ENCODE measurements at regions not wholly inside any gene's neighbourhood (a gene's known extent, or its start where the extent isn't known, plus 50 kb on each side); places are given as distances from the start of the nearest gene placed in this dataset.

DNA sequence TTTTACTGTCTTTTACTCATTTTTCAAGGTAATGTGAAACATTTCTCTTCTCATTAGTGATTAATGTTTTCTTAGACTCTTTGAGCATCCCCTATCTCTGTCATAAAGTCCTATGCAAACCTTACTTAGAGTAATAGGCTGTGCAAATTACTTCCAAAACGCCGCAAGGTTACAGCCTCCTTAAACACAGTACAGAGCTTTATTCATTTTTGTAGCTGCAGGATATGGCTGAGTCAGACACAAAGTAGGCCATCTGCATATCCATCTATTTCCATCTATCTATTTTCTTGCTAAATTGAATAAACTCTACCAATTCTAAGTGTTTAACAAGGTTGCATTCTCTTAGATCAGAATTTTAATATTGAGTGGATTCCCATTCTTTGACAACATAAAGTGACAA lies 335.6 kb upstream of the SLC16A7 start:
- Histone ChIP-seq H3K36me3 (ENCODE audit: low read depth) (no peaks in the 10 kb centered on the region), H3K4me1 (ENCODE audit: low read depth) (no peaks in the 10 kb centered on the region), H3K4me3 (no peak overlapping the region), H3K9me3 (no peaks in the 10 kb centered on the region)
- ATAC-seq (no peak), DNase-seq (no peak)
- no peak for TF ChIP-seq CTCF (IDR thresholded peaks at IDR 0.05)
- intact Hi-C loops (cut with DNase I, micrococcal nuclease) = no loop called here

DNA sequence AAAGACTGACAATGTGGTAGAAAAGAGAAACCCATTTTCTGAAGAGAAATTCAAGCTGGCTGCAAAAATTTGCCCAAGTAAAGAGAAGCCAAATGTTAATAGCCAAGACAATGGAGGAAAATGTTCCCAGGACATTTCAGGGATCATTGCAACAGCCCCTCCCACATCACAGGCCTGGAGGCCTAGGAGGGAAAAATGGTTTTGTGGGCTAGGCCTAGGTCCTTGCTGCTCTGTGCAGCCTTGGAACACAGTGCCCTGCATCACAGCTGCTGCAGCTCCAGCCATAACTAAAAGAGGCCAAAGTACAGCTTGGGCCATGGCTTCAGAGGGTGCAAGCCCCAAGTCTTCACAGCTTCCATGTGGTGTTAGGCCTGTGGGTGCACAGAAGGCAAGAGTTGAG lies 332.4 kb upstream of the LRIG3 start:
- no peak for TF ChIP-seq CTCF (IDR thresholded peaks at IDR 0.05)
- Histone ChIP-seq H3K36me3 (ENCODE audit: low read depth) (no peaks in the 10 kb centered on the region), H3K4me1 (ENCODE audit: low read depth) (no peaks in the 10 kb centered on the region), H3K4me3 (no peak overlapping the region), H3K9me3 (peaks cover 10% of the 10 kb centered on the region)
- DNase-seq (no peak), ATAC-seq (no peak)
- intact Hi-C loops (cut with DNase I, micrococcal nuclease) = no loop called here

- no peak for DNase-seq
- H3K4me1 ChIP-seq (ENCODE audit: low read depth) = no peaks in the 10 kb centered on the region
- H3K4me3 ChIP-seq = no peak overlapping the region
These were observed 330.5 kb upstream of the LRIG3 start for GRCh38 chr12:59250766-59251165.

DNA sequence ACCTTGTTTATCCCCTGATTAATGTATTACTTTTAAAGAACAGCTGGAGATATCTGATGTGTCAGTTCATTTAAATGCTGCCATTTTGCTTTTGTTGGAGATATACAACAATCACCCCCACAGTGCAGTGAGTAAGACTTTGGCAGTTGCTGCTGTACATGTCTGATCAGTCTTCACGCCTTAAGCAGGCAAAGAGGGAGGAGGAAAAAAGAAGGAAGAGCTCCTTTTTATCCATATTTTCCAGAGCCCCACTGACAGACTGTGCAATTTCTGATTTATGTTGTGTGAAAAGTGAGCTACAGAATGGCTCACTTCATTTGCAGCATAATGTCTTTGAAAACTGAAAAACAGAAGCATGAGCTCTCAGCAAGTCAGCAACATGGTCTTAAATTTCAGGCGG lies 319.7 kb upstream of the LRIG3 start:
- no peaks in the 10 kb centered on the region for H3K36me3 ChIP-seq (ENCODE audit: low read depth)
- H3K4me1 ChIP-seq (ENCODE audit: low read depth) = no peaks in the 10 kb centered on the region
- ATAC-seq = no peak
- no peak for TF ChIP-seq CTCF (IDR thresholded peaks at IDR 0.05)
- H3K9me3 ChIP-seq = no peaks in the 10 kb centered on the region
- H3K4me3 ChIP-seq = no peak overlapping the region
- no peak for DNase-seq
- intact Hi-C loops (cut with DNase I, micrococcal nuclease) = no loop called here

More at GRCh38 chr12:59250766-59251165, 330.5 kb upstream of the LRIG3 start:
- no peak for TF ChIP-seq CTCF (IDR thresholded peaks at IDR 0.05)
- Histone ChIP-seq H3K9me3 (peaks cover 10% of the 10 kb centered on the region), H3K36me3 (ENCODE audit: low read depth) (no peaks in the 10 kb centered on the region)
- ATAC-seq = no peak
- intact Hi-C loops (cut with DNase I, micrococcal nuclease) = no loop called here

GRCh38 chr12:59234391-59234790 lies 314.1 kb upstream of the LRIG3 start:
- no peaks in the 10 kb centered on the region for H3K4me1 ChIP-seq (ENCODE audit: low read depth)
- ATAC-seq = no peak
- H3K4me3 ChIP-seq = no peak overlapping the region
- no peaks in the 10 kb centered on the region for H3K9me3 ChIP-seq
- intact Hi-C loops (cut with DNase I, micrococcal nuclease) = no loop called here
- TF ChIP-seq CTCF (IDR thresholded peaks at IDR 0.05) = no peak
- peak in 1 of 3 donors; percentile 17 for DNase-seq
- no peaks in the 10 kb centered on the region for H3K36me3 ChIP-seq (ENCODE audit: low read depth)

- intact Hi-C loops (cut with DNase I, micrococcal nuclease) = no loop called here
- no peak for ATAC-seq
- H3K36me3 ChIP-seq (ENCODE audit: low read depth) = no peaks in the 10 kb centered on the region
- H3K4me3 ChIP-seq = no peak overlapping the region
- H3K9me3 ChIP-seq = no peaks in the 10 kb centered on the region
- no peaks in the 10 kb centered on the region for H3K4me1 ChIP-seq (ENCODE audit: low read depth)
- TF ChIP-seq CTCF (IDR thresholded peaks at IDR 0.05) = no peak
- DNase-seq = no peak
These were observed 310.0 kb upstream of the LRIG3 start for GRCh38 chr12:59230334-59230733.
